GM21717 (cell line): ENCODE measurements at regions not wholly inside any gene's neighbourhood (a gene's known extent, or its start where the extent isn't known, plus 50 kb on each side); places are given as distances from the start of the nearest gene placed in this dataset.
A peak's percentile ranks its signal among the peaks of the same experiment; 100 is the strongest.
"Not testable (repeated sequence)": the region's sequence is repeated elsewhere in the genome, so short reads cannot be mapped to it uniquely, and the experiment has no call there.

Experiments
- ATAC-seq: cut with Tn5 transposase; IDR thresholded peaks from one replicate; pipeline ENCODE4 v1.9.1; 2021; ENCODE audit warnings: mild to moderate bottlenecking, moderate library complexity; ENCODE audit not compliant: unreplicated experiment

DNA sequence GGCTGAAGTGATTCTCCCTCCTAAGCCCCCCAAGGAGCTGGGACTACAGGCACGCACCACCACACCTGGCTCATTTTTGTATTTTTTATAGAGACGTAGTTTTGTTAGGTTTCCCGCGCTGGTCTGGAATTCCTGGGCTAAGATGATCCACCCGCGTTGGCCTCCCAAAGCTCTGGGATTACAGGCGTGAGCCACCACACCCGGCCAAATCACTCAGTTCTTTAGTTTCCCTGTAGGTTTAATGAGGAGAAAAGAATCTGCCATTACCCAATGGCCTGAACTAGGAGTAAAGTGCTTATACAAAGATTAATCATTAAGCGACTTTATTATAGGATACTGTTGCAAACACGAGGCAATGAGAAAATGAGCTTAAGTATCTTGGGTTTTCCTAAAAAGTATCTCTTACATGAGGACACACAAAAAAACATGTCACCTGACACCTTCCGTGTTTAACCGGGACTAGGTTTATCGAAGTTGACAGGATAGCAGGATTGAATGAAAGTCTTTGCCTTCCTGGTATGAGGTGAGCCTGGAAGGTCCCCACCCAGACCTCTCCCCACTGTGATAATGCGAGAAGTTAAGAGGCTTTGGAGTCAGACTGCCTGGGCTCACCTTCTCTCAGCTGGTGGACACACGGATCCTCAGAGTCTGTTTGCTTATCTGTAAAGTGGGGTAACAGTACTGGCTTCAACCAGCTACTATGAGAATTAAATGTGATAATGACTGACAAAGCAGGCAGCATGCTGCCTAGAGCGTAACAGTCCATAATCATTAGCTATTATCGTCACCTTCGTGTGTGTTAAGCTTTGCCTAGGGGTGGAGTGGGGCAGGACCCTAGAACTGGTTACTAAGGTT is 133.5 kb upstream of the KRAS start:
- no peak for ATAC-seq

DNA sequence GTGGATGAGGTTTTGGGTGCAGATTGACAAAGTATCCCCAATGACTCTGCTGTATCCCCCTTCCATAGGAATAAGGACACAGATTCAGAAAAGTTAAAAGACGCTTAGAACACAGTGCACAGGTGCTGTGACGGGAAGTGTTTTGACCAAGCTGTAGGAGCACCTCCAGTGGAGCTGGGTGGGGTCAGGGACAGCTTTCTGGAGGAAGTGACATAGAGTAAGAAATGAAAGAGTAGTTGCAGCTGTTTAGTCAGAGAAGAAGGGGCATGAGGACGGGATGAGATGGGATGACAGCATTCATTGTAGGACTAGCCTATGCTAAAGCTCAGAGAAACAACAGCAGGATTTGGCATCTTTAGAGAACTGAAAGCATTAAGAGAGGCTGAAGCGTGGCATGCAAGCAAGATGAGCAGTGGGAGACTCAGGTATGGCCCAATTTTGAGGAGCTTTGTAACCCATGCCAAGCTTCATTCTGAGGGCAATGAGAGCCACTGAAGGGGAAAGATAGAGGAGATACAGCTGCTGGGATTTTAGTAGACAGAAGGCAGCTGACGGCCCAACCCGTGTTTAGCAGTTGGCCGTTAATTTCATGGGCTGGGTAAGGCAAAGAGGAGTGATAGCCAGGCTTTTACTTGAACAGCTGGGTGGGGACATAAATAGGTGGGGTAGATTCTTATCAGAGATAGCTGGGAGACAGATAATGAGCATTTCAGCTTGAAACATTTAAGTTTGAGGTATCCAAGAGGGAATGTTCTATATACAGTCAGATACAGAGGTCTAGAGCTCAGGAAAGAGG is 131.8 kb upstream of the KRAS start:
- no peak for ATAC-seq

DNA sequence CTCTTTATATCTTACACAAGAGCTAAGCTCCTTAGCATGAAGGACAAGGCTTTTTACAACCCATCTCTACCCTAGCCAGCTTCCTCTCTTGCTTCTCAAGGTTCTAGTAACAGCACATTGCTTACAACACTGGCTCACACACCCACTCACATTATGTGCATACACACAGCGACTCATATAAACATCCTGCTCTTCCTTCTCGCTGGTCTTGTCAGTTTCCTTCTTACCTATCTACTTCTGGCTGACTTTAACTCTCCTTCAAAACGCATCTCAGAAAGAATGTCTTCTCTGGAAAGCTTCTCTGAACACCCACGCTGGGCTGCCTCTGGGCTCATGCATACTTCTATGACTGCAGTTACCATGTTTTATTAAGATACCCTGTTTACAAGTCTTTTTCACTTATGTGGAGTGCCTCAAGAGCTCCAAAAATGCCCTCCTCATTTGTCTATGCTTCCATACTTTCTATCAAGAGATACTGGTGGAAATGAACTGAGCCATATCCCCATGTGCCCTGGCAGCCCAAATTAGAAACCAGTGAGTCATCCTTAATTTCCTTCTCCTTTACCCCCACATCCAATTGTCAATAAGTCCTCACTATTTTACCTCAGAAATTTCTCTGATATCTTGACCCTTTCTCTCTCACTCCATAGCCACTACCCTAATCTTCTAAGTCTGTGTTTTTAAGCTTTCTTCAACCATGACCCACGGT is 126.9 kb upstream of the KRAS start:
- no peak for ATAC-seq

DNA sequence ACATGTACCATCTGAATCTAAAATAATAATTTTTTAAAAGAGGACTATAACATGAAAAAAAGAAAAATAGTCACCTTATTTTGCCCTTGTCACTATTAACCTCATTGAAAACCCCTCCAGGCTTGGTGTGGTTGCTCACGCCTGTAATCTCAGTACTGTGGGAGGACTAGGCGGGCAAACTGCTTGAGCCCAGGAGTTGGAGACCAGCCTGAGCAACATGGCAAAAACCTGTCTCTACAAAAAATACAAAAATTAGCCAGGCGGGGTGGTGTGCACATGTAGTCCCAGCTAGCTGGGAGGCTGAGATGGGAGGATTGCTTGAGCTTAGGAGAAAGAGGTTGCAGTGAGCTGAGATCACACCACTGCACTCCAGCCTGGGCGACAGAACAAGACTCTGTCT is 126.3 kb upstream of the KRAS start:
- ATAC-seq, result no peak

DNA sequence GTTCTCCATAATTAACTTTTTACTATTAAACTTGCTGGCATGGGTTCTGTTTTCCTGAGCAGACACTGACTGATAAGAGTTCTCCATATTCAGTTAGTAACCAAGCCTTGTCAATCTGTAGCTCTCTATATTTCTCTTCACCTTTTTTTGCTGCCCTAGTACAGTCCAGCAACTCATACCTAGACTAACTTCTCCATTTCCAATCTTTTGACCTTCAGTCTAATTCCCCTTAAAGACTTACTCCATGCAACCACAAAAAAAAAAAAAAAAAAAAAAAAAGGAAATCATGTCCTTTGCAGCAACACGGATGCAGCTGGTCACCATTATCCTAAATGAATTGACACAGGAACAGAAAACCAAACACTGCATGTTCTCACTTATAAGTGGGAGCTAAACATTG is 125.7 kb upstream of the KRAS start:
- ATAC-seq, result no peak

DNA sequence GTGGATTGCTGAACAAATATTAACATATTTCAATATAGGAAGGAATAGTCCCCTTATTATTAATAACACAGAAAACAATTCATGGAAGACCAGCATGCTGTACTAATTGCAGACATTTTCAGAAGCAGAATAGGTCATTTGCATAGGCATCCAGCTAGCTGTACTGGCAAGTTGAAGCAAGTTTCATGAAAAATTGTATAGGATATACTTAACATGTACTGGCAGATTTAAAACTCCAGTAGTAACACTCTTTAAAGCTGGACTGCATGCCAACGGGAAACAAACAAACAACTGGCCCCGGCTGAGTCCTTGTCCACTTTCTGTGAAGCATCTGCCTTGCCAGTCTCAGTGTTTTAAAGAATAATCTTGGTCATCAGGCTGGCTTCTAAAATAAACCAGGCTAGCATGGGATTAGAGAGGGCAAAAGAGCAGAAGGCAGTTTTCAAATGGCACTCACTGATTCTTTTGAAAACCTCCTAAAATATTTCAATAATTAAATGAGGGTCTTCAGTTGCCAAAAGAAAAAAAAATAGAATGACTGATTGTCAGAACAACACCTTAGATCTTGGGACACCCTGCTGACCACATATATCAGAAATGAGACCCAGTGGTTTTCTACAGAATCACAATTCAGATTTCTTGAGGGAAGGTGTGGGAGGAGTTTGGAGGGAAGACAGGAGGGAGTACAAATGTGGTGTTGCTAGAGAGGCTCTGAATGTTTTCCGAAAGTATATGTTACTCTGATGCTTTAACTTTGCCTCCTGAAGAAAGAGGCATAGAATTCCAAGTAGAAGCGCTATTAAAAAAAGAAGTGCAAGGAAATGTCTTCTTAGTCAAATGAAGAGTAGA is 122.5 kb upstream of the KRAS start:
- ATAC-seq, result no peak

DNA sequence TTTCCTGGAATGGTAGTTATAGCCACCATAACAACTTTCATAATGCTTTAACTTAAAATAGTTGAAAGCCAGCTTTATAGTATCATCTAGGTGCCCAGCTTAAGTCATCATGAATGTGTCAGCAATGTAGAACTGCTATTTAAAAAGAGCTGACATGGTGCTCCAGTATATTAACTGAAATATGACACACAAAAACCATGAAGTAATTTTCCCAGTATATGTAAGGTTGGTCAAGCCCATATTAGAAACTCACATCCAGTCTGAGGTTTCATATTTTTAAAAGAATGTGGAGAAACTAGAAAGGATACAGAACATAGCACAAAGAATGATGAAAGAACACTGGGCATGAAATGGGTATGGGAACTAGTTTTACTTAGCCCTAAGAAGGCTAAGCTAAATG is 121.3 kb upstream of the KRAS start:
- ATAC-seq, result no peak

DNA sequence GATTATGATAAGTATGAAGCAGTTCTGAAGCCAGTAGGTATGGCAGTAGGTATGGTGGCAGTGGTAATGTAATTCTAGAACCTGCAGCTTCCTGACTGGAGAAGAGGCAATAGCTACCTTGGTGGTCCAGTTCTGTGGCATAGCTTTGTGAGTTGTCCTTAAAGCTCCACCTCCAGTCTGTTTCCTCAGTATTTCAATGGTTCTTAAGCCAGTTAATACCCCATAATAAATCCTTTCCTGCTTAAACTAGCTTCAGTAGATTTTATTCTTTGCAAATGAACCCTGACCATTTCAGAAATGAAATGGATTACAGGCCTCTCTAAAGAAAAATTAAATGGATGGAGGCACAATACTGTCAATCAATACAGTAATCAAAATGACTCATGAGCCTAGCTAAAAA is 117.8 kb upstream of the KRAS start:
- ATAC-seq, result no peak

DNA sequence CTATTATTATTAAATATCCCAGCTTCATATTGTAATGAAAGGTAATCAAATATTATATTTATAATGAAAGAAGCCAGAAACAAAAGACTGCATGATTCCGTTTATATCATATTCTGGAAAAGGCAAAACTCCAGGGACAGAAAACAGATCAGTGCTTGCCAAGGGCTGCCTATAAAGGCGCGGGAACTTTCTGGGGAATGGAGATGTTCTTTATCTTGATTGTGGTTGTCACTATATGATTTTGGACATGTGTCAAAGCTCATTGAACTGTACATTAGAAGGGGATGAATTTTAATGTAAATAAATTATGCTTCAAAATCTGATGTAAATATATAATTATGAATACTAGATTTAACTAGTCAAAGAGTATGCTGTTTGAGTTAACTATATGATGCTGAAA is 115.4 kb upstream of the KRAS start:
- ATAC-seq, result no peak

DNA sequence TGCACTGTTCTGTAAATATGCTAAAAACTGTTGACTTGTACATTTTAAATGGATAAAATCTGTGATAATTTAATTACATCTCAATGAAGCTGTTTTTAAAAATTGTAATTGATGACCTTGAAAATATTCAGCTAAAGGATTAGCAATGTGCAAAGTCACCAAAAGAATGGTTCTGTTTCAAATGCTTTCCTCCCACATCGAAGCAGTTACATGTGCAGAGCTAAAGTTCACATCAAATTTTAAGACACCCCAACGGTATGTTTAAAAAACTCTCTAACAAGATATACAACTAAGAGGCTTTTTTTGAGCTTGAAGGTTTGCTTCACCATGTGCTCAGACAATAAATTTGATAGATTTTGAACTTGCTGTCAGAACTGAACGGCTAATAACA is 114.6 kb upstream of the KRAS start:
- peak; percentile 10 for ATAC-seq

DNA sequence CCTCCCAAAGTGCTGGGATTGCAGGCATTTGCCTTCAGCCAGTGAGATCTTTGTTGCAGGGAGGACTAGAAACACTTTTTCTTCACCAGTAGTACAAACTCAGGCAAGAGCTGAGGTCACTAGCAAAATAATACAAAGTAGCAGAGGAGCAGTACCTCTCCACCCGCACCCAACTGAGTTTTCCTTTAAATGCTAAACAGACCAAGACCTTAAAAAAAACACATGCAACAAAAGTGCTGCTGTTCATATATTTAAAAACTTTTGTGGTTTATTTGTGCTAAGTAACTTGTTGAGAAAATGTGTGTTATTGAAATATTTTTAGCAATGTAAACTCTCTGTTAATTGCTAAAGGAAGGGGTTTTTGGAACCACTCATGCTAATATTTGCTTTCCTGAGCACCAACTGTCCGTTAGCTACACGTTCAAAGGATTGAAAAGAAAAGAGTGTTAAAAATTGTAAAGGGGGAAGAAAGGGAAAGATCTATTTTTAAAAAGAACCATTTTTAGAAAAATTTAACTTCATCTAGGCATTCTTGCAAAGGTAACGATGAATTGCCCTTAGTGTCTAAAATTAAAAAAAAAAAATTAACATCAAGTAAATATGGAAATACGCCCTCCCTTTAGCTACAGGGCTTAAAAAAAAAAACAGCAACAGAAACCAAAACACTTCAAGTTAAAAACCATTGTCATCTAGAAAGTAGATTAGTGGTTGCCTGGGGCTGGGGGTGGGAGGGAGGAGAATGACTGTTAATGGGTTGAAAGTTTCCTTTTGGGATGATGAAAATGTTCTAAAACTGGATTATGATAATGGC is 114.0 kb upstream of the KRAS start:
- peak; percentile 80 for ATAC-seq

DNA sequence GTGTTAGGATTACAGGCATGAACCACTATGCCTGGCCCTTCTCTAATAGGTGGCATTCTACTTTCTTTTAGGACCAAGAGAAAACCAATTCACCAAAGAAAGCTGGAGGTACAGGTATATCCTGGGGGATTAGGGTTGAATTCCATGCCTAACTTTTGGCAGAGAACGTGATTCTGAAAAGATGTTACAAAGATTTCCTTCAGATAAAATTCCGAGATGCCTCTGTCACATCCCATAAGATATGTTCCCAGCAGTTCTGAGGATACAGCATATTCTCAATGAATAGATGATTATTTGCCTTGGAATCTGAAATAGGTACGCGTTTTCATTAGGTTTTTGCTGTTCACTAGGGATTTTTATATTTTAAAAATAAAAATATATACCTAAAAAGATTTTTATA is 111.9 kb upstream of the KRAS start:
- ATAC-seq, result no peak

DNA sequence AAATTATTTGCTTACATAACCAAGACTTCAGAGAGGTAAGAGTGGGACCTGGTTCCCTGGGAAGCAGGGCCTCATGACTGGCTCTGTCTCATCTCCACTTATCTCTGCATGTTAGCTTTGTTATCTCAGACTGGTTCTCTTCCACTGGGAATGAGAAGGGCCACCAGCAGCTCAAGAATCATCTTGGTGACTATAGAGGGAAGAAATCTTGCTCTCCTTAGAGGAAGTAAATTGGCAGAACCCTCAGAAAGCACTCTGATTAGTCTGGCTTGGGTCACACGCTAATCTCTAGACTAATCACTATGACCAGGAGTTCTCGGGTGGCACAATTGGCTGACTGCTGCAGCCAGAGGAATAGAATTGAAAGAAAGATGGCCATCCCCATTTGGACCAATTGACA is 110.8 kb upstream of the KRAS start:
- no peak for ATAC-seq

DNA sequence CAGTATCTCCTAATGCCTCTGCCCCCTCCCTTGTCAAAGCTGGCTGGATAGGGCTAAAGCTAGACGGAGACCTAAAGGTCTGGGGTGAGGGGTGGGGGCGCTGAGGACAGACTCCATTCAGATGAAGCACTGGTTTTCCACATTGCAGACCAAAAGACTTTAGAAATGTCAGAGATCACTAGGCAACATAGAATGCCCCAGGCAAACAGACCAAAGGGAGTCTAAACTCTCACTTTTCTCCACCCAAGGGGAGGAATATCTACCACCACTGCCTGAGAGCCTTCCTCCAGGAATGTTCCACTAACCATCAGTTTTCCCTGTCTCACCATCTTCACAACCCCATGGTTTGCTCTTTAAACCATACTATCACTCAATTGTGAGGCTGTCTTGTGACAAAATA is 106.9 kb upstream of the KRAS start:
- no peak for ATAC-seq

DNA sequence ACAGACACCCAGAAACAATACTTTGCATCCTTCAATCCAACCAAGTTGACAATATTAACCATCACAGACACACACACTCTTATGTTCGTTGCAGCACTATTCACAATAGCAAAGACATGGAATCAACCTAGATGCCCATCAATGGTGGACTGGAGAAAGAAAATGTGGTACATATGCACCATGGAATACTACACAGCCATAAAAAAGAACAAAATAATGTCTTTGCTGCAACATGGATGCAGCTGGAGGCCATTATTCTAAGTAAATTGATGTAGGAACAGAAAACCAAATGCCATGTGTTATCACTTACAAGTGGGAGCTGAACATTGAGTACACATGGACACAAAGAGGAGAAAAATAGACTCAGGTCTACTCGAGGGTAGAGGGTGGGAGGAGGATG is 102.2 kb upstream of the KRAS start:
- not testable (repeated sequence) for ATAC-seq

DNA sequence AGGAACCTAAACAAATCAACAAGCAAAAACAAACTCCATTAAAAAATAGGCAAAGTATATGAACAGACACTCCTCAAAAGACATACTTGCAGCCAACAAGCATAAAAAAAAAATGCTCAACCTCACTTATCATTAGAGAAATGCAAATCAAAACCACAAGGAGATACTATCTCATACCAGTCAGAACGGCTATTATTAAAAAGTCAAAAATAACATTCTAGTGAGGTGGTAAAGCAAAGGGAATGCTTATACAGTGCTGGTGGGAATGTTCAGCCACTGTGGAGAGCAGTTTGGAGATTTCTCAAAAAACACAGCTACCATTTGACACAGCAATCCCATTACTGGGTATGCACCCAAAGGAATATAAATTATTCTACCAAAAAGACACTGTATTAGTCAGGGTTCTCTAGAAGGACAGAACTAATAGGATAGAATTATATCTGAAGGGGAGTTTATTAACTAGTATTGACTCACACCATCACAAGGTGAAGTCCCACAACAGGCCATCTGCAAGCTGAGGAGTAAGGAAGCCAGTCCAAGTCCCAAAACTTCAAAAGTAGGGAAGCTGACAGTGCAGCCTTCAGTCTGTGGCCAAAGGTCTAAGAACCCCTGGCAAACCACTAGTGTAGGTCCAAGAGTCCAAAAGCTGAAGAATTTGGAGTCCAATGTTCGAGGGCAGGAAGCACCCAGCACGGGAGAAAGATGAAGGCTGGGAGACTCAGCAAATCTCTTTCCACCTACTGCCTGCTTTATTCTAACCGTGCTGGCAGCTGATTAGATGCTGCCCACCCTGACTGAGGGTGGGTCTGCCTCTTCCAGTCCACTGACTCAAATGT is 101.6 kb upstream of the KRAS start:
- no peak for ATAC-seq

DNA sequence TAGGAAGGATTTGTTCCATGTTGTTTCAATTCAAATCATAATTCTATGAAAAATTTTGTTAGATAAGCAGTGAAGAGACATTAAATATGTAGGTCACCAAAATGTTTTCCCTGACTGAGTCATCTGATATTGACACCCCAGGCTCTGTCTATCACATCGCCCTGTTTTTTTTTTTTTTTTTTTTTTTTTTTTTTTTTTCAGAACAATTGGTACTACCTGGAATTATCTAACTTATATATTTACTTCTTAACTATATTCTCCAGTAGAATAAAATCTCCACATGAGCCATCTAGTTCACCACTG is 97.8 kb upstream of the KRAS start:
- ATAC-seq, result no peak

DNA sequence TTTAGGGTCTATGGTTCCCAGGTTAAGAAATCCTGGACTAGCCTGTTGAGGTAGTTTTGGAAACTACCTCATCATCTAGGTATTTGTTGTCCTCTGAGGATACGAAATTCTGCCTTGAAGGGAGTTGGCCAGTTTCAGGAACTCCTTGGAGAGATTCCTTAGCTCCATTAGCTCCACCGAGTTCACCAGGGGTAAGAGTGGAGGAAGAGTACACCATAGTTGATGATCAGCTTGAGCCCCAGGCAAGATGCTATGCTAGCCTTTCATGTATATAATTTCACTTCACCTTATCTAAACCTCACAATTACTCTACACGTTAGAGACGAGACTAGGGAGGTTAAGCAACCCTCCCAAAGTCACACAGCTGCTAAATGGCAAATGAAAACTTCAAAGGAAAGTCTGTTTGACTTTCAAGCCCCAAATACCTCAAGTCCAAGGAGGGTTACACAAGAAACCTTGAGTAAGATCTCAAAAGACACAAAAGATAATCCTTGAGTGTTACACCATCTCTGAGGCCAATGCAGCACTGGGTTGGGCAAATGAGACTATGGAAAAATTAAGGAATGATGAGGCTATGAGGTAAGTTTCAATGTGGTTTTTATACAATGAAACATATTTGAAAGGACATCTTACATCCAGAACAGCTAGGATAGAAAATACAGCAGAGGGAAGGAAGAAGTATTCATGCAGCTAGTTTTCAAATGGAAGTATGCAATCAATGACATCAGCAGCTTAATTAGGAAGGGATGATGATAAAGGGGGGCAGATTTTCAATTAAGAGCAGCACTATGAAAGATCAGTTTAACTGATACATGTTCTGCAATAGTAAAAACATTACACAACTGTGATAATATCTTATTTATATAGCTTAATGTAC is 97.2 kb upstream of the KRAS start:
- no peak for ATAC-seq
